ENCODE measurements at regions not wholly inside any gene's neighbourhood (a gene's known extent, or its start where the extent isn't known, plus 50 kb on each side); places are given as distances from the start of the nearest gene placed in this dataset.
"Not testable (repeated sequence)": the region's sequence is repeated elsewhere in the genome, so short reads cannot be mapped to it uniquely, and the experiment has no call there.

DNA sequence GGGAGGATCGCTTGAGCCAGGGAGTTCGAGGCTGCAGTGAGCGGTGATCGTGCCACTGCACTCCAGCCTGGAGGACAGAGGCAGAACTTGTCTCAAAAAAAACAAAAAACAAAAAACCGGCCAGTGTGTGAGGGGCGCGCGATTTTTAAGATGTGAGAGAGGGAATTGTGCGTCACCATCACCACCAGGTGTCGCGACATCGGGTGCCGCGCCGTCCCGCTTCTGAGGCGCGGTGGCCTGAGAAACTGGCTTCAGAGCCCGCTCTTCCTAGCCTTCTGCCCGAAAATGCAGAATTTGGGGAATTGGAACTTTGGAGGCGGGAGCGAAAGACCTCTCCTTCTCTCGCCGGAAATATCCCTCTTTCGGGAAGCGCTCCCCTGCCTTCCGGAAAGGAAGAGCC is 524.8 kb downstream of the KCNJ18 start:
- Histone ChIP-seq H3K9me3 (ENCODE audit: control insufficient read depth, insufficient read depth, low read length) (no peaks in the 10 kb centered on the region), H3K27me3 (ENCODE audit: control insufficient read depth, insufficient read depth, low read length) (no peaks in the 10 kb centered on the region), H3K36me3 (ENCODE audit: control insufficient read depth, insufficient read depth, low read length) (no peaks in the 10 kb centered on the region), H3K4me3 (ENCODE audit: low read depth, low read length) (peak overlapping the region; percentile 13), H3K9ac (ENCODE audit: low read depth, low read length) (no peak overlapping the region), H3K4me1 (ENCODE audit: control insufficient read depth, insufficient read depth, low read length) (no peaks in the 10 kb centered on the region)

DNA sequence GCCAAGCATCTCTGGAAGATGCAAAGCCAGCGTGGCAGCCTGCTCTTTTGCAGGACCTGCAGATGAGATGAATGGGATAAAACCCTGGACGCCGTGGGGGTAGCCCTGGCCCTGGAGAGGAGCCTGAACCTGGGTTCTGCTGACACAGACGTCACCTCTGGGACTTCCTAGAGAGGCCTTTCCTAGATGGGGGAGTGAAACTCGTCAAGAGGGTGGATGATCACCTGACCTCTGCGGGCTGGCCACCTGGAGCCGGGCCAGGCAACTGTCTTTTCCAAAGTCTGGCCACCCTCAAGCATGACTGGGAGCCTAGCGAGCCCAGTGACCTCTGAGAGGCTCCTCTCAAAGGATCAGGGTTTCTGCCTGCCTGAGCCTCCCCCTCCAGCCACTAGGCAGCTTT is 529.0 kb downstream of the KCNJ18 start:
- Histone ChIP-seq H3K9ac (ENCODE audit: low read depth, low read length) (no peak overlapping the region), H3K4me3 (ENCODE audit: low read depth, low read length) (no peak overlapping the region), H3K27me3 (ENCODE audit: control insufficient read depth, insufficient read depth, low read length) (no peaks in the 10 kb centered on the region), H3K36me3 (ENCODE audit: control insufficient read depth, insufficient read depth, low read length) (no peaks in the 10 kb centered on the region), H3K4me1 (ENCODE audit: control insufficient read depth, insufficient read depth, low read length) (no peaks in the 10 kb centered on the region), H3K9me3 (ENCODE audit: control insufficient read depth, insufficient read depth, low read length) (no peaks in the 10 kb centered on the region)

DNA sequence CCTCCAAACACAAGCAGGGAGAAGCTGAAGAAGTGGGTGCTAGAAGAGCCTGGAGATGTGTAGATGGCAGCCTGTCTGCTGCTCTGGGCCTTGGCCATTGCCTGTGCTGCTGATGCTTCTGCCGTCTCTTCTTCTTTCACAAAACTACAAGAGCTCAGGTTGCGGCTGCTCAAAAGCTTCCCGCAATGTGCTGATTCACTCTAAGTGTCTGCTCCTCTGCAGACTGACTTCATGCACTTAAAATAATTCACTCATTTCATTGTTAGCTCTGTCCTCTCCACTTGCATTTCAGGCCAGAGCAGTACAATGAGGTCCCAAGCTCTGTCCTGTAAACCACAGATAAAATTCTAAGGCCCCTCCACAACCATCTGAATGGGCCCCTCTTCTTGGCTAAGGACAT is 534.2 kb downstream of the KCNJ18 start:
- H3K9ac ChIP-seq (ENCODE audit: low read depth, low read length); H3K27me3 ChIP-seq (ENCODE audit: control insufficient read depth, insufficient read depth, low read length); H3K4me1 ChIP-seq (ENCODE audit: control insufficient read depth, insufficient read depth, low read length); H3K36me3 ChIP-seq (ENCODE audit: control insufficient read depth, insufficient read depth, low read length); H3K9me3 ChIP-seq (ENCODE audit: control insufficient read depth, insufficient read depth, low read length); H3K4me3 ChIP-seq (ENCODE audit: low read depth, low read length): not testable (repeated sequence)

DNA sequence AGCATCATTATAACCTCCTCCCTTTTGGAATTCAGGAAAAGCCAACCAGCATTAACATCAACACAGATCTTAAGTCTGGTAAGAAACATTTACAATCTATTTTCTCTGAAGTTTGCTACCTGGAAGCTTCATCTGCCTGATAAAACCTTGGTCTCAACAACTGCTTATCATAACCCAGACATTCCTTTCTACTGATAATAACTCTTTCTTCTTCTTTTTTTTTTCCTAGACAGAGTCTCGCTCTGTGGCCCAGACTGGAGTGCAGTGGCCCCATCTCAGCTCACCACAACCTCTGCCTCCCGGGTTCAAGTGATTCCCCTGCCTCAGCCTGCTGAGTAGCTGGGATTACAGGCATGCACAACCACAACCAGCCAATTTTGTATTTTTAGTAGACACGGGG is 534.6 kb downstream of the KCNJ18 start:
- not testable (repeated sequence) for H3K27me3 ChIP-seq (ENCODE audit: control insufficient read depth, insufficient read depth, low read length); H3K4me3 ChIP-seq (ENCODE audit: low read depth, low read length); H3K36me3 ChIP-seq (ENCODE audit: control insufficient read depth, insufficient read depth, low read length); H3K4me1 ChIP-seq (ENCODE audit: control insufficient read depth, insufficient read depth, low read length); H3K9me3 ChIP-seq (ENCODE audit: control insufficient read depth, insufficient read depth, low read length); H3K9ac ChIP-seq (ENCODE audit: low read depth, low read length)

DNA sequence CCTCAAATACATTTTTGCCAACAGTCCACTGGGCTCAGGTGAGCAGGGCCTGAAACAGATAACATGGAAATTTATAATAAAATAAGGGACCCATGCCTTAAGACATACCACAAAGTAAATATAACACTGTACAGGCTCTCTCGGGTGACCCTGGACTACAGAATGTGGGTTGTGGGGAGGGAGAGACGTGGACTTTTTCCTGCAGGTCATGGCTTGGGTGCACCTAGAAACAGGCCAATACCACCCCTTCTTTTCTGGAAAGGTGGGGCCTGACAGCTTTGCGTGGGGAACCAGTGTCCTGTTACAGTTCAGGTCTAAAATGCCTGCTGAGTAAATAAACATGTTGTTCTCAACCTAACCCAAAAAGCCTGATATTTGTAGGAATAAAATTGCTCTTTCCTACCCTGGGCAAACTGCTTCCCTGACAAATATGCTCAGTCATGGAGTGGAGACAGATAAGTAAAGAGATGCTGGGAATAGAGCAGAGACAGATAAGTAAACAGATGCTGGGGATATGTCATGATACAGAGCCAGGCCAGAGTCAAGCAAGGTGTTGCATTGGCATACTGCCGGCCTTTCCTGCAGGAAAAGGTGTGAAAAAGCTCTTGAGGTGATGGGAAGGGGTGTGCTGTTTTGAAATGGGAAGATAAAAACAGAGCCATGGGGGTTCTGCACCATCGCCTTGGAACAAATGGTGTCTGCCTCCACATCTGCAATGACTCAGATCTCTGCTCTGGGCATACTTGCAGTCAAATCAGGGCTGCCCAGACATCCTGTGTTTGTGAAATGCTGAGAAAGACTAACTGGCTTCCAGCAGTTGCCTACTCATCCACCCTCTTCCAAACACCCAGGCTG is 535.6 kb downstream of the KCNJ18 start:
- not testable (repeated sequence) for H3K27me3 ChIP-seq (ENCODE audit: control insufficient read depth, insufficient read depth, low read length); H3K9me3 ChIP-seq (ENCODE audit: control insufficient read depth, insufficient read depth, low read length); H3K36me3 ChIP-seq (ENCODE audit: control insufficient read depth, insufficient read depth, low read length); H3K9ac ChIP-seq (ENCODE audit: low read depth, low read length); H3K4me3 ChIP-seq (ENCODE audit: low read depth, low read length); H3K4me1 ChIP-seq (ENCODE audit: control insufficient read depth, insufficient read depth, low read length)

DNA sequence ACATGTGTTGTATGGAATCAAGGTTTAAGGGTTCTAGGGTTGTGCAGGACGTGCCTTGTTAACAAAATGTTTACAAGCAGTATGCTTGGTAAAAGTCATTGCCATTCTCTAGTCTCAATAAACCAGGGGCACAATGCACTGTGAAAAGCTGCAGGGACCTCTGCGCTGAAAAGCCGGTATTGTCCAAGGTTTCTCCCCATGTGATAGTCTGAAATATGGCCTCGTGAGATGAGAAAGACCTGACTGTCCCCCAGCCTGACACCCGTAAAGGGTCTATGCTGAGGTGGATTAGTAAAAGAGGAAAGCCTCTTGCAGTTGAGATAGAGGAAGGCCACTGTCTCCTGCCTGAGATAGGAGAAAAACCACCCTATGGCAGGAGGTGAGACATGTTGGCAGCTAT is 537.5 kb downstream of the KCNJ18 start:
- not testable (repeated sequence) for H3K4me3 ChIP-seq (ENCODE audit: low read depth, low read length); H3K36me3 ChIP-seq (ENCODE audit: control insufficient read depth, insufficient read depth, low read length); H3K9ac ChIP-seq (ENCODE audit: low read depth, low read length); H3K4me1 ChIP-seq (ENCODE audit: control insufficient read depth, insufficient read depth, low read length); H3K27me3 ChIP-seq (ENCODE audit: control insufficient read depth, insufficient read depth, low read length); H3K9me3 ChIP-seq (ENCODE audit: control insufficient read depth, insufficient read depth, low read length)

DNA sequence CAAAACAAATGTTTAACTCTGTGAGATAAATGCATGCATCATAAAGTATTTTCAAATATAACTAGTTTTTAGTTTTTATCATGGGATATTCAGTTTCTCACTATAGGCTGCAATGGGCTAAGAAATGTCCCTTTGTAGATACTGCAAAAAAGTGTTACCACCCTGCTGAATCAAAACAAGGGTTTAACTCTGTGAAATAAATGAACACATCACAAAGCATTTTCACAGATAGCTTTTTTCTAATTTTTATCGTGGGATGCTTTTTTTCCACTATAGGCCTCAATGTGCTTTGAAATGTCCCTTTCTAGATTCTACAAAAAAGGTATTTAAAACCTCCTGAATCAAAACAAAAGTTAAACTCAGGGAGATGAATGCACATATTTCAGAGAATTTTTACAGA is 541.1 kb downstream of the KCNJ18 start:
- H3K9me3 ChIP-seq (ENCODE audit: control insufficient read depth, insufficient read depth, low read length) = peaks cover 6% of the 10 kb centered on the region

DNA sequence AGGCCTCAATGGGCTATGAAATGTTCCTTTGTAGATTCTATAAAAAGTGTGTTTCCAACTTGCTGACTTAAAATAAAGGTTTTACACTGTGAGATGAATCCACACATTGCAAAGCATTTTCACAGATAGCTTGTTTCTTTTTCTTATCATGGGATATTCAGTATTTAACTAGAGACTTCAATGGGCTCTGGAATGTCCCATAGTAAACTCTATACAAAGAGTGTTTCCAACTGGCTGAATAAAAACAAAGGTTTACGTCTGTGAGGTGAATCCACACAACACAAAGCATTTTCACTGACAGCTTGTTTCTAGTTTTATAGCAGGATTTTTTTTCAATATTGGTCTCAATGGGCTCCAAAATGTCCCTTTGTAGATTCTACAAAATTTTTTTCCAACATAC is 550.1 kb downstream of the KCNJ18 start:
- Histone ChIP-seq H3K27me3 (ENCODE audit: control insufficient read depth, insufficient read depth, low read length) (no peaks in the 10 kb centered on the region), H3K9me3 (ENCODE audit: control insufficient read depth, insufficient read depth, low read length) (peaks cover 3% of the 10 kb centered on the region), H3K9ac (ENCODE audit: low read depth, low read length) (no peak overlapping the region)

More for the DNA sequence above, 541.1 kb downstream of the KCNJ18 start:
- H3K4me3 ChIP-seq (ENCODE audit: low read depth, low read length) = no peak overlapping the region
- H3K36me3 ChIP-seq (ENCODE audit: control insufficient read depth, insufficient read depth, low read length) = no peaks in the 10 kb centered on the region
- no peak overlapping the region for H3K9ac ChIP-seq (ENCODE audit: low read depth, low read length)
- no peaks in the 10 kb centered on the region for H3K27me3 ChIP-seq (ENCODE audit: control insufficient read depth, insufficient read depth, low read length)
- H3K4me1 ChIP-seq (ENCODE audit: control insufficient read depth, insufficient read depth, low read length) = no peaks in the 10 kb centered on the region

DNA sequence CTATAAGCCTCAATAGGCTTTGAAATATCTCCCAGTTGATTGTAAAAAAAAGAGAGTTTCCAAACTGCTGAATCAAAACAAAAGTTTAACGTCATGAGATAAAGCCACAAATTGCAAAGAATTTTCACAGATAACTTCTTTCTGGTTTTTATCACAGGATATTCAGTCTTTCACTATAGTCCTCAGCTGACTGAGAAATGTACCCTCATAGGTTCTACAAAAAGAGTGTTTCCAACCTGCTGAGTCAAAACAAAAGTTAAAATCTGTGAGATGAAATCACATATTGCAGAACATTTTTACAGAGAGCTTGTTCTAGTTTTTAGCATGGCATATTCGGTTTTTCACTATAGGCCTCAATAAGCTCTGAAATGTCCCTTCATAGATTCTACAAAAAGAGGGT is 559.2 kb downstream of the KCNJ18 start:
- no peaks in the 10 kb centered on the region for H3K27me3 ChIP-seq (ENCODE audit: control insufficient read depth, insufficient read depth, low read length)
- no peak overlapping the region for H3K9ac ChIP-seq (ENCODE audit: low read depth, low read length)
- peaks cover 9% of the 10 kb centered on the region for H3K9me3 ChIP-seq (ENCODE audit: control insufficient read depth, insufficient read depth, low read length)
- H3K36me3 ChIP-seq (ENCODE audit: control insufficient read depth, insufficient read depth, low read length) = no peaks in the 10 kb centered on the region
- H3K4me1 ChIP-seq (ENCODE audit: control insufficient read depth, insufficient read depth, low read length) = no peaks in the 10 kb centered on the region
- H3K4me3 ChIP-seq (ENCODE audit: low read depth, low read length) = no peak overlapping the region

More for the DNA sequence above, 550.1 kb downstream of the KCNJ18 start:
- no peak overlapping the region for H3K4me3 ChIP-seq (ENCODE audit: low read depth, low read length)
- H3K36me3 ChIP-seq (ENCODE audit: control insufficient read depth, insufficient read depth, low read length) = no peaks in the 10 kb centered on the region
- no peaks in the 10 kb centered on the region for H3K4me1 ChIP-seq (ENCODE audit: control insufficient read depth, insufficient read depth, low read length)

DNA sequence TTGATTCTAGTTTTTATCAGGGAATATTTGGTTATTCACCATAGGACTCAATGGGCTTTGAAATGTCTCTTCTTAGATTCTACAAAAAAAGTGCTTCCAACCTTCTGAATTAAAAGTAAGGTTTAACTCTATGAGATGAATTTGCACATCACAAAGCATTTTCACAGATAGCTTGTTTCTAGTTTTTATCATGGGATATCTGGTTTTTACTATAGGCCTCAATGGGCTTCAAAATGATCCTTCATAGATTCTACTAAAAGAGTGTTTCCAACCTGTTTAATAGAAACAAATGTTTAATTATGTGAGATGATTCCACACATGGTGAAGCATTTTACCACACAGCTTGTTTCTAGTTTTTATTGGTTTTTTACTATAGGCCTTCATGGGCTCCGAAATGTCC is 560.7 kb downstream of the KCNJ18 start:
- Histone ChIP-seq H3K36me3 (ENCODE audit: control insufficient read depth, insufficient read depth, low read length) (no peaks in the 10 kb centered on the region), H3K9ac (ENCODE audit: low read depth, low read length) (no peak overlapping the region), H3K4me3 (ENCODE audit: low read depth, low read length) (no peak overlapping the region), H3K4me1 (ENCODE audit: control insufficient read depth, insufficient read depth, low read length) (no peaks in the 10 kb centered on the region), H3K9me3 (ENCODE audit: control insufficient read depth, insufficient read depth, low read length) (peaks cover 18% of the 10 kb centered on the region), H3K27me3 (ENCODE audit: control insufficient read depth, insufficient read depth, low read length) (no peaks in the 10 kb centered on the region)

DNA sequence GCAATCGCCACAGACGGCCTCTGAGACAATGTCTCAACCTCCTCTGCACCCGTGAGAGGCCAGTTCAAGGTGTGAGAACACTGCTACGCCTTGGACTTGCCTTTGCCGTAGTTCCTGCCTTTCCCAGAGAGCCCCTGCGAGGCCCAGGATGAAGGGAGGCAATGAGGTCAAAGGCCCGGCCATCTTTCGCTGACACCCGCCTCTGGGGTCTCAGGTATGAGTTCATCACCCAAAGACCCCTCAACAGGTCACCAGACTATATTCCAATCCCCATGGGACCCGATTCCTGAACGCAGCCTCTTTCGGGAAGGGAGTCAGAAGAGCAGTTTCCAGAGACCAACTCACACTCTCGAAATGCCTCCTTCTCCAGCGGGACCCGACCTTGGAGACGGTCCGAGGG is 573.5 kb downstream of the KCNJ18 start:
- no peak overlapping the region for H3K4me3 ChIP-seq (ENCODE audit: low read depth, low read length)

DNA sequence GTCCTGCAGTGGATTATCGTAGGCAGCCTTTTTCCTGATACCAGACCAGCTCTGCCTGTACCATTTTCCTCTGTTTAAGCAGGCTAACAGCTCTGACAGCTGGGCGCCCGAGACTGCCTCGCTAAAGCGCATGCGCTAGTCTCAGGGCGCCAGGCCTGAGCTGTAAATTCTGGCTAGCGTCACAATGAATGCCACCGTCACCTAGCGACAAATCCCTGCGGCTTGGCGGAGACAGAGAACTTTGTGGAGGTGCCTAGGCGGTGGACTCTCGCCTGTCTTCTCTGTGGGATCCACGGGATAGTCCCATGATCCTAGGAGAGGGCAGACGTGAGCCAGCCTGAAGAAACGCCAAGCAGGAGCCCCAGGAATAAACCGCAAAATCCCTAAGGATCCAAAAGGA is 573.9 kb downstream of the KCNJ18 start:
- Histone ChIP-seq H3K36me3 (ENCODE audit: control insufficient read depth, insufficient read depth, low read length) (no peaks in the 10 kb centered on the region), H3K9ac (ENCODE audit: low read depth, low read length) (no peak overlapping the region), H3K4me3 (ENCODE audit: low read depth, low read length) (no peak overlapping the region), H3K9me3 (ENCODE audit: control insufficient read depth, insufficient read depth, low read length) (peaks cover 31% of the 10 kb centered on the region), H3K4me1 (ENCODE audit: control insufficient read depth, insufficient read depth, low read length) (no peaks in the 10 kb centered on the region), H3K27me3 (ENCODE audit: control insufficient read depth, insufficient read depth, low read length) (no peaks in the 10 kb centered on the region)

More for the DNA sequence above, 573.5 kb downstream of the KCNJ18 start:
- H3K4me1 ChIP-seq (ENCODE audit: control insufficient read depth, insufficient read depth, low read length) = no peaks in the 10 kb centered on the region
- no peak overlapping the region for H3K9ac ChIP-seq (ENCODE audit: low read depth, low read length)
- no peaks in the 10 kb centered on the region for H3K27me3 ChIP-seq (ENCODE audit: control insufficient read depth, insufficient read depth, low read length)
- H3K36me3 ChIP-seq (ENCODE audit: control insufficient read depth, insufficient read depth, low read length) = no peaks in the 10 kb centered on the region
- H3K9me3 ChIP-seq (ENCODE audit: control insufficient read depth, insufficient read depth, low read length) = peaks cover 26% of the 10 kb centered on the region

Data from iPS-15b (cell line).